ENCODE measurements at regions not wholly inside any gene's neighbourhood (a gene's known extent, or its start where the extent isn't known, plus 50 kb on each side); places are given as distances from the start of the nearest gene placed in this dataset.

DNA sequence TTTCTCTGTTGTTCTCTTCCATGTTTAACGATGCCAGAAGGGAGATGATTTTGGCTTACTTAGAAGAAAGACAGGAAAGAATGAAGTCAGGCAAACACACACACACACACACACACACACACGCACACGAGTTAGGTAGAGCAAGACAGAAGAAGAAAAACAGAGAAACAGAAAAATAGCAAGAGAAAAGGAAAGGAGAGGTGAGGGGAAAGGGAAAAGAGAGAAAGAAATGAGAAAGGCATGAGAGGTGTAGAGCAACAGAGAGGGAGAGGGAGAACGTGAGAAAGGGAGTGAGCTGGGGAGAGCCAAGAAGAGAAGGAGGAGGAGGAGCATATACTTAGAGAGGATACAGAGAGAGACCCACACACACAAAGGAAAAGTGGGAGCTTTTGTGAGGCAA lies 385.3 kb downstream of the DOK5 start:
- no peak for DNase-seq
- intact Hi-C loops (cut with DNase I; ENCODE audit: low total_unique reads), result no loop called here
- Histone ChIP-seq H3K4me3 (no peak overlapping the region), H3K36me3 (no peaks in the 10 kb centered on the region), H3K27me3 (replicated peaks in 1 of 7) (no peaks in the 10 kb centered on the region), H3K27ac (no peak overlapping the region), H3K9me3 (peaks cover 0 to 9% (median 0%) of the 10 kb centered on the region in 8 donors), H3K4me1 (no peaks in the 10 kb centered on the region)
- TF ChIP-seq POLR2A (IDR thresholded peaks at IDR 0.05) (no peak), CTCF (IDR thresholded peaks at IDR 0.05 in 8 of 11, conservative IDR thresholded peaks at IDR 0.05 in 3 of 11) (no peak), POLR2AphosphoS5 (IDR thresholded peaks at IDR 0.05) (no peak)
- WGBS, 5 donors, result 54 to 66% (median 55%) methylated on average over 4 of the region's 4 CpGs

DNA sequence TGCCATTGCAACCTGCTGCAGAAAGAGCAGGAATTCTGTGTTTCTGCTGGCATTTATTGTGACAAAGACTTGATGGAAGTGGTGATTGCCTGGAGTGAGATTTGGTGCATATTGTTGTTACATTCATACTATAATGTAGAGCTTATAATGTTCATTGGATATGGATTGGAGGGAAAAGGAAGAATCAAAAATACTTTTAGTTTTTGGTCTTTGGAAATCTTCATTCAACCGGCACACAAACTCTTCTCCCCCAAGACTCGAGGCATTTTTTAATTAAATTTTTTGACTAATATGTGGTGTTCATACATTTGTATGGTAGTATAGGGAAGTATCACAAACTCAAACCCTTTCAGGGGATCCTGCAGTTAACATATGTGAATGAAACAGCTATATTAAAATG lies 380.8 kb downstream of the DOK5 start:
- TF ChIP-seq CTCF (IDR thresholded peaks at IDR 0.05 in 8 of 11, conservative IDR thresholded peaks at IDR 0.05 in 3 of 11), result no peak
- intact Hi-C loops (cut with DNase I; ENCODE audit: low total_unique reads), result no loop called here
- no peak for DNase-seq
- Histone ChIP-seq H3K4me1 (no peaks in the 10 kb centered on the region), H3K27me3 (replicated peaks in 1 of 7) (no peaks in the 10 kb centered on the region), H3K36me3 (no peaks in the 10 kb centered on the region), H3K9me3 (peaks cover 0 to 9% (median 0%) of the 10 kb centered on the region in 8 donors), H3K27ac (no peak overlapping the region), H3K4me3 (no peak overlapping the region)
- 86 to 95% (median 93%) methylated on average over 2 of the region's 2 CpGs for WGBS, 5 donors

DNA sequence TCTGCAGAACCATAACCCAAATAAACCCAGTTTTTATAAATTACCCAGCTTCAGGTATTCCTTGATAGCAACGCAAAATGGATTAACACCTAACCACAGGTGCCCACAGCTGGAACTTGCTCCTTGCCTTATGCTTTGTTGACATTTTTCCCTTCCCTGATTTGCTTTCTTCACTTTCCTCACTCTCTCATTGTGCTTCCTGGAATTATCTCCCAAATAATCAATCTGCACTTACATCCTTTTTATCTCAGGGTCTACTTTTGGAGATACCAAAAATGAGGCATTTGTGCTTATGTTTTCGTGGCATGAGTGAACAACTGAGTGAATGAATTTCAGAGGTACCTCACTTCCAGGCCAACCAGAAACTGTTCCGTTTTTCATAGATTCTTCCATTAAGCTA lies 374.3 kb downstream of the DOK5 start:
- no peak overlapping the region for H3K27ac ChIP-seq
- no peaks in the 10 kb centered on the region for H3K4me1 ChIP-seq
- H3K4me3 ChIP-seq, result no peak overlapping the region
- no peaks in the 10 kb centered on the region for H3K27me3 ChIP-seq (replicated peaks in 1 of 7)
- intact Hi-C loops (cut with DNase I; ENCODE audit: low total_unique reads), result no loop called here
- no peak for DNase-seq
- WGBS, 5 donors, result 74 to 80% (median 79%) methylated on average over 3 of the region's 3 CpGs
- peaks cover 0 to 3% (median 0%) of the 10 kb centered on the region in 8 donors for H3K9me3 ChIP-seq
- H3K36me3 ChIP-seq, result no peaks in the 10 kb centered on the region
- no peak for TF ChIP-seq POLR2AphosphoS5 (IDR thresholded peaks at IDR 0.05)
- TF ChIP-seq POLR2A (IDR thresholded peaks at IDR 0.05), result no peak
- no peak for TF ChIP-seq CTCF (IDR thresholded peaks at IDR 0.05 in 8 of 11, conservative IDR thresholded peaks at IDR 0.05 in 3 of 11)

GRCh38 chr20:54848984-54849538 lies 373.7 kb downstream of the DOK5 start:
- Histone ChIP-seq H3K9me3 (peaks cover 0 to 3% (median 0%) of the 10 kb centered on the region in 8 donors), H3K4me1 (no peaks in the 10 kb centered on the region), H3K27me3 (replicated peaks in 1 of 7) (no peaks in the 10 kb centered on the region), H3K27ac (no peak overlapping the region), H3K36me3 (no peaks in the 10 kb centered on the region), H3K4me3 (no peak overlapping the region)
- intact Hi-C loops (cut with DNase I; ENCODE audit: low total_unique reads), result no loop called here
- WGBS, 5 donors, result 64 to 86% (median 72%) methylated on average over 2 of the region's 2 CpGs
- TF ChIP-seq POLR2AphosphoS5 (IDR thresholded peaks at IDR 0.05) (no peak), POLR2A (IDR thresholded peaks at IDR 0.05) (no peak), CTCF (IDR thresholded peaks at IDR 0.05 in 8 of 11, conservative IDR thresholded peaks at IDR 0.05 in 3 of 11) (no peak)
- no peak for DNase-seq

All from spleen (tissue), 11 donors.